HG03175 (cell line): ENCODE measurements at regions not wholly inside any gene's neighbourhood (a gene's known extent, or its start where the extent isn't known, plus 50 kb on each side); places are given as distances from the start of the nearest gene placed in this dataset.
"Not testable (repeated sequence)": the region's sequence is repeated elsewhere in the genome, so short reads cannot be mapped to it uniquely, and the experiment has no call there.

Experiments
- ATAC-seq: cut with Tn5 transposase; IDR thresholded peaks from one replicate; pipeline ENCODE4 v1.9.1; 2021; ENCODE audit warnings: mild to moderate bottlenecking, moderate library complexity; ENCODE audit not compliant: unreplicated experiment

- not testable (repeated sequence) for ATAC-seq
These were observed 99.8 kb upstream of the IRX4 start for GRCh38 chr5:1982561-1982960.

DNA sequence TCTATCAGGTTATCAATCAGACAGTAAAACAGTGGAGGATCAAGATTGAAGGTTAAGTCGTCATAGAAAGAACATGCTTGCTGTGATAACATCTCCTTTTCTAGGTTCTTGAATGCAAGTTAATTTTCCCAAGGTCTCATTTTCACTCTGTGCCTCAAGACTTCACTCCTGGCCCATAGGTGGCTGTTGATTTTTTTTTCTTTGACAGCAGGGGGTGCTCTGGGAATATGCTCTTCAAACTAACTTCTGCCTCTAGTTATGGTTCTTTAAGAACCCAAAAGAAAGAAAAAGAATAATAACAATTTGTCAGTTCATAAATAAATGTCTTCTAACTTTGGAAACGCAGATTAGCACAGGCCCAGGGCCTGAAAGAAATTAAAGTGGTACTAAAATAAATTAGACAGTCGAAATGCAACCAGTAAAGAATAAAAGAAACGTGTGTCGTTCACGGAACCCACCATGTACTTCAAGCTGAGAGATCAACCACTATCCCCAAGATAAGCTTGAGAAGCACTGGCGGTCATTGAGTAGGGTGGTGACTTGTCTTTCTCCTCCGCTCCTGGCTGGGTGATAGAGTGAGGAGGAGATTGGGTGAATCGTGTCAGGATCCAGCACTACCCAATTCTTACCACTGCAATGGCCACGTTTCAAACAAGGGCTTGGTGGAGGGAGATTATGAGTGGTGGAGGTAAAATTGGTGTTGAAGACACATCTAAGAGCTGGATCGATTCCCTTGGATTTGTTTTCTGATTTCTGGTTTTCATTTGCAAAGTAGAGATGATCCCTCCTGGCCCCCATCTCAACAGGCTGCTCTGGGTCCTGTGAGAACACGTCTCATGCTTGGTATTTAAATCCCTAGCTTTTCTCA lies 93.4 kb upstream of the IRX4 start:
- ATAC-seq: no peak

DNA sequence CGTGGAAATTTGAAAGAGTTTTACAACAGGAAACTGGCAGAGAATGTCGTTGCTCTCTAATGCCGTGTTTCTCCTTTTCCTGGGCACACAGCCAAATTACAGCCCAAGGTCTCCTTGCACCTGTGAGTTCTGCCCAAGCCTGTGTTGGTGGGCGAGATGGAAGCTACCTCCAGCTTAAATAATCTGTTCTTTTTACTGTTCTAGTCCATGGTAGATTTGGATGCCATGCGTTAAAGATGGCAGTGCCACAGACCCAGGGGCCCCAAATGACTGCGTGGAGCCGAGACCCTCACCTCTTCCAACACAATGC lies 92.6 kb upstream of the IRX4 start:
- ATAC-seq: no peak

- ATAC-seq: no peak
These were observed 92.0 kb upstream of the IRX4 start for GRCh38 chr5:1974501-1975405.

DNA sequence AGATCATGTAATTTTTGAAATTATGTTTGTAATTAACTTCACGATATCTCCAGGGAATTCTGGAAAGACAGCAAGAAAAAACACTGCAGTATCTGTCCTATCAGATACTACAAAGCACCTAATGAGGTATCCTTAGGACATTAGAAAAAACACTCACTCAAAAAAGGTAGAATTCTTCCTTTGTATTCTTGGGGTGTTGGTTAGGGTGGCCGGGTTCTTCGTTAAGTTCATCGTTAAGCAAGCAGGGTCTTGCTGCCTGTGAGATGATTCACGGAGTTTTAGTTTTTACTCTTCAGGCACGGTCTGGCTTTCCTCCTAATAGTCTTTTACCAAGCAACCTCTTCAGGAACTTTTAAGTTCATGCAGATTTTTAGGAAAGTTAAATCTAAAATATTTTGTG lies 91.4 kb upstream of the IRX4 start:
- ATAC-seq: no peak

- no peak for ATAC-seq
These were observed 90.8 kb upstream of the IRX4 start for GRCh38 chr5:1973391-1974013.

GRCh38 chr5:1971944-1972343 lies 89.2 kb upstream of the IRX4 start:
- no peak for ATAC-seq

- ATAC-seq: no peak
These were observed 85.0 kb upstream of the IRX4 start for GRCh38 chr5:1967736-1968135.

DNA sequence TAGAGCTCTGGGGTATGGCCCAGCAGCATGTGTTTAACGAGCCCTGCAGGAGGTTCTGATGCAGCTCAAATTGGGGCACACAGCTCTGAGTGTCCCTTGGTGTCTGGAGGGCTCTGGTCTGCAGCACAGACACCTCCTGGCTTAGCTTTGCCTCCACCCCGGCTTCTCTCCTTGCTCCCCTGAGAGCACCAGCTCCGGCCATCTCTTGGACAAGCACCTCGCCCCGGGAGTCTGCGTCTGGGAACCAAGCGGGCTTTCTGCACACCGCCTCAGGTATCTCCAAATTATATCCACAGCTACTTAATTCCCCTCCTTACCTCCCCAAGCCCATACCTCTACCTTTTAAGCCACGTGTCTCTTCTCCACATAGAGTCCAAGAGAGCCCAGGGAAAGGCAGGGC lies 83.7 kb upstream of the IRX4 start:
- ATAC-seq: no peak

- no peak for ATAC-seq
These were observed 83.2 kb upstream of the IRX4 start for GRCh38 chr5:1965925-1966324.

GRCh38 chr5:1963941-1964451 lies 81.3 kb upstream of the IRX4 start:
- ATAC-seq: no peak

DNA sequence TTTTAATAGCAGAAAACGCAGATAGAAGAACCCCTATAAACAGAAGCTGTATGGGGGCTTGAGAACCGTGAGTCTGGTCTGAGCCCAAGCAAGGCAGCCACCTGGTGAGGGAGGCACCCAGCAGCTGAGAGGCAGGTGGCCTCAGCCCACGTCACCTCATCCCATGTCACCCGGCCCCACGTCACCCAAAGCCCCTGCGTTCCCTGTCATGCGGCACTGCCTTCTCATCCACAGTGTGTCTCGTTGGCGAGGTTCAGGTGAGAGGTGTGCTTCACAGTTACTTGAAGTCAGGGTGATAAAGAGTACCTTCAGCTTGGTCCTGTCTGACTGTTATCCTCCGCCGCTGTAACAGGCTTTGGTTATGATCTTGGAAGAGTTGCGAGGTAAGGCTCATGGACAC lies 80.6 kb upstream of the IRX4 start:
- ATAC-seq: no peak

- no peak for ATAC-seq
These were observed 80.1 kb upstream of the IRX4 start for GRCh38 chr5:1962619-1963355.

GRCh38 chr5:1961952-1962595 lies 79.3 kb upstream of the IRX4 start:
- ATAC-seq: no peak

GRCh38 chr5:1961304-1961946 lies 78.7 kb upstream of the IRX4 start:
- no peak for ATAC-seq

DNA sequence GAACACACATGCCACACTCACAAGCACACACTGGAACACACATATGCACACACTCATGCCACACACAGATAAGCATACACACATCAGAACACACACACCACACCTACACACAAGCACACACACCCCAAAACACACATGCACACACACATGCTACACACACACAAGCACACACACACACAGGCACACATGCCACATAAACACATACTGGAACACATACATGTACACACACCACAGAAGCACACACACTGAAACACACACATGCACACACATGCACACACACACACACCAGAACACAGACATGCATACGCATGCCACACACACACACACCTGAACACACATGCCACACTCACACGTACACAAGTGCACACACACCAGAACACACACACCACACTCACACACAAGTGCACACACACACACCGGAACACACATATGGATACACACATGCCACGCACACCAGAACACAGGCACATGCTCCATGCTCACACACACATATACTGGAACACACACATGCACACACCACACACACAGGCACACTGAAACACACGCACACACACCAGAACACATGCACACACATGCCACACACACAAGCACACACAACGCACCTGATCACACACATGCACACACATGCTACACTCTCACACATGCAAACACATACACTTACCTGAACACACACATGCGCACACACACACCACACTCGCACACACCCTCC lies 78.0 kb upstream of the IRX4 start:
- ATAC-seq: no peak

DNA sequence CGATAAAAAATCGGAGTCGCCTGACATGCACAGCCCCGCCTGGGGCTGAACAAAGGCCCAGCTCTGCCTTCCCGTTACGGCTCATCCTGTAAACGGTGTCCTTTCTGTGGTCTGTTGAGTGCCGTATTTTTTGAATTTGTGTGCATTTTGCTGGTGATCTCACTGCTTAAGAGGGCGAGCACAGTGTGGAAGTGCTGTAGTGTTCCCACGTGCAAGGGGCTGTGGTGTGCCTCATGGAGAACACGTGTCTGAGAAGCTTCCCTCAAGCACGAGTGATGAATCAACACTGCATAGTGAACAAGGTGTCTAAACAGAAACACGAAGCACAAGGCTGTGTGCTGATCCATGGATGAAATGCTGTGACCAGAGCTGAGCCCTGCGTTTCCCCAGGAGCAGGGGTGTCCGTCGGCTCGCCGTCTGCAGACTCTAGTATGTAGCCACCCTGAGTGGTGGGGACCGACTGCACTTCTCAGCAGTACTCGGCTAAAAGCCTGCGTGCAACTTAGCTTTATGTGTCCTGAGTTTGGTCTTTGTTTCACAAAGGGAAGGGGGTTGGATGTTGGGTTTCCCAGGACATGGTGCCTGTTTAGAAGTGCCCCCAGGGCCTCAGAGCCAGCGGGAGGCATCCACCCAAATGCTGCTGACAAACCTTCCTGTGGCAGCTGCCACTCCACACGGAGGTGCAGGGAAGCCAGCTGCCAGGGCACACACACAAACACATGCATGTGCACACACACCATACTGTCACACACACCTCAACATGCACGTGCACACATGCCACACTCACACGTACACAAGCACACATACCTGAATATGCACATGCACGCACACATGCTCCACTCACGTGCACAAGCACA lies 77.2 kb upstream of the IRX4 start:
- ATAC-seq: no peak

DNA sequence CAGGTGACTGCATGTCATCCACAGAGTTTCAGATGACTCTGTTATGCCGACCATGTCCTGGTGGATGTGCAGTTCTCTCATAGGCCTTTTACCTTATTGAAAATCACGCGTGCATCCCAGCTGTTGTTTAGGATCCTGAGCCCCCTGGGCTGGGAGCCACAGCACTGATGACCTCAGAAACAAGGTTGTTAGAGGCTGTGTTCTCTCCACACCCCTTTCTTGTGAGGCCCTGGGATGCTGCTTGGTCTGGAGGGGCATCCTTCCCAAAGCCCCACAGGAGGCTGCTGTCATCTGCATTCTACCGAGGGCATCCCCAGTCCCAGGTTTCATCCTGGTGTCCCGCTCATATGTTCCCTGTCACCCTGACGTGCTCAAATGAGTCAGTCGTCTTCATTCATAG lies 76.5 kb upstream of the IRX4 start:
- ATAC-seq: no peak
